PC-9 (cell line): ENCODE measurements at regions not wholly inside any gene's neighbourhood (a gene's known extent, or its start where the extent isn't known, plus 50 kb on each side); places are given as distances from the start of the nearest gene placed in this dataset.

ENCODE experiments used
- BruUV-seq: library from RNA; stranded (reverse); fragments of 400-500 nt; replicated peaks from 2 replicates; lab custom pipeline; 2021; lab: Mats Ljungman, UMichigan
- CTCF ChIA-PET: fragments of 300-600 bp; sonication (Branson Sonifier 250); formaldehyde crosslinking; loops from one replicate; lab custom pipeline; 2022; ENCODE audit warnings: antibody characterized with exemption; lab: Charles Lee
- POLR2A ChIA-PET: fragments of 300-600 bp; sonication (Branson Sonifier 250); formaldehyde crosslinking; loops from one replicate; lab custom pipeline; 2022; ENCODE audit warnings: antibody characterized with exemption; ENCODE audit not compliant: unreplicated experiment; lab: Charles Lee
- DNase-seq, 2 experiments: peaks; one replicate each; pipeline versions ENCODE4 v3.0.0 to v3.0.0-alpha.2; 2015 to 2022; ENCODE audit warnings: mixed read lengths in 1 of 2
- H2AFZ ChIP-seq: fragments of 200-600 bp; sonication (generic); 2 replicates; pipeline ENCODE4 v1.8.1; 2017; ENCODE audit warnings: antibody characterized with exemption
- H3F3A ChIP-seq: fragments of 200-600 bp; sonication (generic); 2 replicates; pipeline ENCODE4 v1.8.1; 2017; ENCODE audit warnings: antibody characterized with exemption, mild to moderate bottlenecking, low read depth; ENCODE audit not compliant: insufficient read depth
- H3K27ac ChIP-seq: fragments of 200-600 bp; sonication (generic); 2 replicates; pipeline ENCODE4 v1.6.1; 2016; ENCODE audit warnings: mixed run types
- H3K27me3 ChIP-seq: fragments of 200-600 bp; sonication (generic); 2 replicates; pipeline ENCODE4 v1.6.1; 2016; ENCODE audit warnings: low read depth, mixed run types; ENCODE audit not compliant: insufficient read depth
- H3K36me3 ChIP-seq: fragments of 200-600 bp; sonication (generic); 2 replicates; pipeline ENCODE4 v1.6.1; 2016; ENCODE audit warnings: low read depth, mixed run types
- H3K4me1 ChIP-seq: fragments of 200-600 bp; sonication (generic); replicated peaks from 2 replicates; pipeline ENCODE4 v1.6.1; 2016; ENCODE audit warnings: mixed run types; ENCODE audit not compliant: insufficient read depth
- H3K4me2 ChIP-seq: fragments of 200-600 bp; sonication (generic); 2 replicates; pipeline ENCODE4 v1.6.1; 2017; ENCODE audit warnings: mixed run types
- H3K4me3 ChIP-seq: fragments of 200-600 bp; sonication (generic); 2 replicates; pipeline ENCODE4 v1.6.1; 2016; ENCODE audit warnings: mixed run types
- H3K79me2 ChIP-seq: fragments of 200-600 bp; sonication (generic); 2 replicates; pipeline ENCODE4 v1.6.1; 2017; ENCODE audit warnings: low read depth, mixed run types
- H3K9me2 ChIP-seq: fragments of 200-600 bp; sonication (generic); 2 replicates; pipeline ENCODE4 v1.8.1; 2017; ENCODE audit warnings: mild to moderate bottlenecking; ENCODE audit not compliant: insufficient read depth
- H3K9me3 ChIP-seq: fragments of 200-600 bp; sonication (generic); 2 replicates; pipeline ENCODE4 v1.8.1; 2016; ENCODE audit warnings: low read depth; ENCODE audit not compliant: insufficient read depth
- H4K20me1 ChIP-seq: fragments of 200-600 bp; sonication (generic); 2 replicates; pipeline ENCODE4 v1.8.1; 2017; ENCODE audit not compliant: insufficient read depth
- EZH2 ChIP-seq: fragments of 200-600 bp; sonication (generic); IDR thresholded peaks from 2 replicates; pipeline ENCODE4 v1.8.0; 2017; ENCODE audit warnings: antibody characterized with exemption, low read depth
- intact Hi-C: fragments of 100-400 bp; cut with micrococcal nuclease; formaldehyde crosslinking; loops from one replicate; pipeline ENCODE4 v1.10.0; 2022; ENCODE audit not compliant: unreplicated experiment
- TF ChIP-seq, protein P1 (sequence below): fragments of 200-600 bp; sonication (generic); conservative IDR thresholded peaks from 2 replicates; pipeline ENCODE4 v1.6.1; 2017; ENCODE audit warnings: mixed run types, antibody characterized with exemption, mild to moderate bottlenecking, moderate library complexity

DNA sequence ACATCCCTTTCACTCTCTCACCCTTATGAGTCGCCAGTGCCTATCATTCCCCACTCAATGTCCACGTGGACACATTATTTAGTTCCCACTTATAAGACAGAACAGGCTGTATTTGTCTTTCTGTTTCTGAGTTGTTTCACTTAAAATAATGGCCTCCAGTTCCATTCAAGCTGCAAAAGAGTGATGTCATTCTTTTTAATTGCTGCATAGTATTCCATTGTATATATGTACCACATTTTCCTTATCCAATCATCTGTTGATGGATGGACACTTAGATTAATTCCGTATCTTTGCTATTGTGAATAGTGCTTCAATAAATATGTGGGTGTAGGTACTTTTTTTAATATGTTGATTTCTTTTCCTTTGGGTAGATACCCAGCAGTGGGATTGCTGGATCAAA is 79.1 kb downstream of the ZNF365 start:
- no peaks in the 10 kb centered on the region for H4K20me1 ChIP-seq
- no peak overlapping the region for H3K4me2 ChIP-seq
- H3K79me2 ChIP-seq = no peaks in the 10 kb centered on the region
- H2AFZ ChIP-seq = no peak overlapping the region
- peaks cover 23% of the 10 kb centered on the region for H3K4me1 ChIP-seq
- H3K9me2 ChIP-seq = no peaks in the 10 kb centered on the region
- no peak for DNase-seq
- H3K4me3 ChIP-seq = no peak overlapping the region
- no peak for TF ChIP-seq EZH2
- TF ChIP-seq, protein P1, sequence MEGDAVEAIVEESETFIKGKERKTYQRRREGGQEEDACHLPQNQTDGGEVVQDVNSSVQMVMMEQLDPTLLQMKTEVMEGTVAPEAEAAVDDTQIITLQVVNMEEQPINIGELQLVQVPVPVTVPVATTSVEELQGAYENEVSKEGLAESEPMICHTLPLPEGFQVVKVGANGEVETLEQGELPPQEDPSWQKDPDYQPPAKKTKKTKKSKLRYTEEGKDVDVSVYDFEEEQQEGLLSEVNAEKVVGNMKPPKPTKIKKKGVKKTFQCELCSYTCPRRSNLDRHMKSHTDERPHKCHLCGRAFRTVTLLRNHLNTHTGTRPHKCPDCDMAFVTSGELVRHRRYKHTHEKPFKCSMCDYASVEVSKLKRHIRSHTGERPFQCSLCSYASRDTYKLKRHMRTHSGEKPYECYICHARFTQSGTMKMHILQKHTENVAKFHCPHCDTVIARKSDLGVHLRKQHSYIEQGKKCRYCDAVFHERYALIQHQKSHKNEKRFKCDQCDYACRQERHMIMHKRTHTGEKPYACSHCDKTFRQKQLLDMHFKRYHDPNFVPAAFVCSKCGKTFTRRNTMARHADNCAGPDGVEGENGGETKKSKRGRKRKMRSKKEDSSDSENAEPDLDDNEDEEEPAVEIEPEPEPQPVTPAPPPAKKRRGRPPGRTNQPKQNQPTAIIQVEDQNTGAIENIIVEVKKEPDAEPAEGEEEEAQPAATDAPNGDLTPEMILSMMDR = no peak
- ChIA-PET POLR2A (no interaction called here), CTCF (no interaction called here)
- BruUV-seq = no TSS peak
- no peaks in the 10 kb centered on the region for H3K36me3 ChIP-seq
- H3K27me3 ChIP-seq = no peaks in the 10 kb centered on the region
- H3K27ac ChIP-seq = no peak overlapping the region
- H3K9me3 ChIP-seq = peaks cover 5% of the 10 kb centered on the region
- H3F3A ChIP-seq = no peaks in the 10 kb centered on the region; the same call in 1 of the 2 replicates
- intact Hi-C loops = no loop called here

DNA sequence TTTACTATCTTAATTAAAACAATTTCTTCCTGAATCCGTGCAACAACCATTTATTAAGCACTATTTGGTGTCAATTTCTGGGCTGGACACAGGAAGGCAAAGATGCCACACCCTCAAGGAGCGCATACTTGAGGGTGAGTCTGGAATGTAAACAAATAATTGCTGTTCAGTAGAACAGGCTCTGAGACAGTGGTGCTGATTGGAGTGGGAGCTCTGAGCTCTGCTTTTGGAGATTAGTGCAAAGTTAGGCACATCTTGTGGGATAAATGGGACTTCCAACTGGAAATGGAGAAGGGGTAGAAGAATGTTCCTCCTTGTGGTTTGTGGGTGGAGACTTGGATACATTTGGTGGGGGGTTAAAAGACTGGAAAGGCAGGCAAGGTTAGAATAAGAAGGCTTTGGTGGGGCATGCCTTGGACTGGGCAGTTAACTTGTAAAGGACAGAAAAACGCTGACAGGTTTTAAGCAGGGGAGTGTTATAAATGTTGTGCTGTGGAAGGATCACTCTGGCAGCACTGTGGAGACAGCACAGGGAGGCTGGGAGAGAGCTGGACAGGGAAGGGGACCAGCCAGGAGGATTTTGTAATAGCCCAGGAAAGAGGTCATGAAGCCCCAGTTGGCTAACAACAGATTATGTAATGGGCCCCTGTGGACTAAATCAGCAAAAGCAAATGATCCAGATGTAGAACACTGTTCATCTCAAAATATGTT is 80.7 kb downstream of the ZNF365 start:
- Histone ChIP-seq H3K79me2 (no peaks in the 10 kb centered on the region), H3K27me3 (no peaks in the 10 kb centered on the region), H2AFZ (peak overlapping the region; percentile 44; the same call in 1 of the 2 replicates), H4K20me1 (no peaks in the 10 kb centered on the region), H3K4me1 (peaks cover 23% of the 10 kb centered on the region), H3K4me2 (peak overlapping the region; percentile 59), H3K27ac (peak overlapping the region; percentile 54), H3K36me3 (no peaks in the 10 kb centered on the region), H3F3A (no peaks in the 10 kb centered on the region; the same call in 1 of the 2 replicates), H3K4me3 (peak overlapping the region; percentile 3; the same call in 1 of the 2 replicates), H3K9me2 (no peaks in the 10 kb centered on the region), H3K9me3 (peaks cover 5% of the 10 kb centered on the region)
- DNase-seq = peak; percentile 67 to 81
- ChIA-PET CTCF (interaction anchor here (0.7 kb wide), 1 partner anchor 18 kb away, joined by 4 read pairs; no protein-coding TSS in a partner anchor), POLR2A (interaction anchor here (0.6 kb wide), 1 partner anchor 678 kb away, joined by 4 read pairs; the partner anchor contains the start of gene NRBF2)
- no TSS peak for BruUV-seq
- no peak for TF ChIP-seq EZH2
- TF ChIP-seq, protein P1 = no peak
- intact Hi-C loops = loop anchor here (1.0 kb wide), 2 partner anchors 71 to 187 kb away; partner anchors contain the start of gene RTKN2

DNA sequence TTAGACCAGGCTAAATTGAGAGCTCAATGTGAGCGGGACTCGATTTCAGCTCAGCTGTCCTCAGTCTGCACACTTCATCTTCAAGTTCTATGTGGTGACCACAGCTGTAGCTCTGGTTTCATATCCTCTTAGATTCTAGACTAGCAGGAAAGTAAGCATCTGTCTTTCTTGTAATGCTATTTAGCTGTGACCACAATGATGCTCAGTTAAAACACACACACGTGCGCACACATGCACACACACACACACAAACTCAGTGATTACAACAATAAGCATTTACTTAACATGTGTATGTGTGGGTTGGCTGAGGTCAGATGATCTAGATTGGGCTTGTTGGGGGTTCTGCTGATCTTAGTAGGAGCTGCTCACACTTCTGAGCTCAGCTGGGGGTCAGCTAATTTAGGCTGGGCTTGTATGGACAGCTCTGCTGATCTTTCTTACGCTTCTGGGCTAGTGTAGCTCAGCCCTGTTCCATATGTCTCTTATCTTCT is 82.5 kb downstream of the ZNF365 start:
- no peaks in the 10 kb centered on the region for H3K36me3 ChIP-seq
- POLR2A ChIA-PET = no interaction called here
- H3K79me2 ChIP-seq = no peaks in the 10 kb centered on the region
- no peaks in the 10 kb centered on the region for H4K20me1 ChIP-seq
- intact Hi-C loops = no loop called here
- H3K4me1 ChIP-seq = peaks cover 23% of the 10 kb centered on the region
- CTCF ChIA-PET = no interaction called here
- TF ChIP-seq EZH2 = no peak
- TF ChIP-seq, protein P1 = no peak
- no peaks in the 10 kb centered on the region; the same call in 1 of the 2 replicates for H3F3A ChIP-seq
- H3K4me2 ChIP-seq = no peak overlapping the region
- no peak for DNase-seq
- peaks cover 5% of the 10 kb centered on the region for H3K9me3 ChIP-seq
- H2AFZ ChIP-seq = no peak overlapping the region
- no TSS peak for BruUV-seq
- H3K27ac ChIP-seq = no peak overlapping the region
- no peak overlapping the region for H3K4me3 ChIP-seq
- H3K9me2 ChIP-seq = no peaks in the 10 kb centered on the region
- H3K27me3 ChIP-seq = no peaks in the 10 kb centered on the region
